ENCODE measurements at regions not wholly inside any gene's neighbourhood (a gene's known extent, or its start where the extent isn't known, plus 50 kb on each side); places are given as distances from the start of the nearest gene placed in this dataset.

- TF ChIP-seq ZNF8 (CRISPR knock-in tag; IDR thresholded peaks at IDR 0.05) (no peak), ZC3H10 (CRISPR knock-in tag; IDR thresholded peaks at IDR 0.05) (no peak), CREB5 (CRISPR knock-in tag; IDR thresholded peaks at IDR 0.05; ENCODE audit: low read depth) (no peak), GLIS3 (CRISPR knock-in tag; IDR thresholded peaks at IDR 0.05) (no peak), ZNF565 (CRISPR knock-in tag; conservative IDR thresholded peaks at IDR 0.05; ENCODE audit: low read depth) (no peak), ARNTL (CRISPR knock-in tag; IDR thresholded peaks at IDR 0.05; ENCODE audit: borderline replicate concordance, low read depth) (no peak), ESRRG (CRISPR knock-in tag; IDR thresholded peaks at IDR 0.05) (no peak), ISL1 (CRISPR knock-in tag; IDR thresholded peaks at IDR 0.05) (no peak), TOX (CRISPR knock-in tag; IDR thresholded peaks at IDR 0.05; ENCODE audit: borderline replicate concordance) (no peak), TCF4 (CRISPR knock-in tag; IDR thresholded peaks at IDR 0.05; ENCODE audit: borderline replicate concordance) (no peak), BACH2 (CRISPR knock-in tag; IDR thresholded peaks at IDR 0.05; ENCODE audit: borderline replicate concordance) (no peak), ZNF70 (CRISPR knock-in tag; IDR thresholded peaks at IDR 0.05) (no peak), CSDC2 (CRISPR knock-in tag; IDR thresholded peaks at IDR 0.05) (no peak), ZFP30 (CRISPR knock-in tag; IDR thresholded peaks at IDR 0.05) (no peak)
- ATAC-seq, result no peak
Observed at GRCh38 chr15:96695426-96695825, 364.9 kb downstream of the NR2F2 start.

- TF ChIP-seq CSRNP3 (CRISPR knock-in tag; IDR thresholded peaks at IDR 0.05), result no peak
- TF ChIP-seq POU6F1 (CRISPR knock-in tag; IDR thresholded peaks at IDR 0.05; ENCODE audit: borderline replicate concordance, low read depth), result no peak
- TF ChIP-seq BACH2 (CRISPR knock-in tag; IDR thresholded peaks at IDR 0.05; ENCODE audit: borderline replicate concordance), result no peak
- TF ChIP-seq ZFP30 (CRISPR knock-in tag; IDR thresholded peaks at IDR 0.05), result no peak
- no peak for TF ChIP-seq ARNTL (CRISPR knock-in tag; IDR thresholded peaks at IDR 0.05; ENCODE audit: borderline replicate concordance, low read depth)
- TF ChIP-seq PPARA (CRISPR knock-in tag; IDR thresholded peaks at IDR 0.05; ENCODE audit: borderline replicate concordance), result no peak
- no peak for TF ChIP-seq TCF4 (CRISPR knock-in tag; IDR thresholded peaks at IDR 0.05; ENCODE audit: borderline replicate concordance)
- ATAC-seq, result no peak
Observed at GRCh38 chr15:96699871-96700401, 369.4 kb downstream of the NR2F2 start.

- ATAC-seq, result no peak
- TF ChIP-seq TOX (CRISPR knock-in tag; IDR thresholded peaks at IDR 0.05; ENCODE audit: borderline replicate concordance), result no peak
- no peak for TF ChIP-seq ARNTL (CRISPR knock-in tag; IDR thresholded peaks at IDR 0.05; ENCODE audit: borderline replicate concordance, low read depth)
- no peak for TF ChIP-seq CSRNP3 (CRISPR knock-in tag; IDR thresholded peaks at IDR 0.05)
- no peak for TF ChIP-seq SNAI2 (CRISPR knock-in tag; IDR thresholded peaks at IDR 0.05)
- TF ChIP-seq ZC3H10 (CRISPR knock-in tag; IDR thresholded peaks at IDR 0.05), result no peak
- no peak for TF ChIP-seq ZFP30 (CRISPR knock-in tag; IDR thresholded peaks at IDR 0.05)
- no peak for TF ChIP-seq CREB5 (CRISPR knock-in tag; IDR thresholded peaks at IDR 0.05; ENCODE audit: low read depth)
- TF ChIP-seq ESRRG (CRISPR knock-in tag; IDR thresholded peaks at IDR 0.05), result no peak
Observed at GRCh38 chr15:96700555-96700954, 370.1 kb downstream of the NR2F2 start.

GRCh38 chr15:96701443-96701842 is 370.9 kb downstream of the NR2F2 start:
- ATAC-seq, result no peak
- no peak for TF ChIP-seq TOX (CRISPR knock-in tag; IDR thresholded peaks at IDR 0.05; ENCODE audit: borderline replicate concordance)
- TF ChIP-seq ZFP30 (CRISPR knock-in tag; IDR thresholded peaks at IDR 0.05), result no peak
- TF ChIP-seq ARNTL (CRISPR knock-in tag; IDR thresholded peaks at IDR 0.05; ENCODE audit: borderline replicate concordance, low read depth), result no peak
- no peak for TF ChIP-seq ZNF70 (CRISPR knock-in tag; IDR thresholded peaks at IDR 0.05)
- no peak for TF ChIP-seq ESRRG (CRISPR knock-in tag; IDR thresholded peaks at IDR 0.05)
- TF ChIP-seq TSHZ2 (CRISPR knock-in tag; IDR thresholded peaks at IDR 0.05), result no peak
- TF ChIP-seq OSR1 (CRISPR knock-in tag; IDR thresholded peaks at IDR 0.05), result no peak
- no peak for TF ChIP-seq CREB5 (CRISPR knock-in tag; IDR thresholded peaks at IDR 0.05; ENCODE audit: low read depth)
- no peak for TF ChIP-seq BACH2 (CRISPR knock-in tag; IDR thresholded peaks at IDR 0.05; ENCODE audit: borderline replicate concordance)
- no peak for TF ChIP-seq CSDC2 (CRISPR knock-in tag; IDR thresholded peaks at IDR 0.05)
- no peak for TF ChIP-seq ZFP3 (CRISPR knock-in tag; IDR thresholded peaks at IDR 0.05)
- no peak for TF ChIP-seq GLIS3 (CRISPR knock-in tag; IDR thresholded peaks at IDR 0.05)
- TF ChIP-seq ZNF8 (CRISPR knock-in tag; IDR thresholded peaks at IDR 0.05), result no peak

Measured in SK-N-SH treated with all-trans-retinoic acid at 6 μM for 48 hours (cell line).